Stimulated activated effector memory CD8-positive, alpha-beta T cell treated with anti-CD3 and anti-CD28 coated beads, Interleukin-12 subunit alpha, Interleukin-12 subunit beta, amount 100 ng/mL, for 72 hours (primary cell): ENCODE measurements at regions not wholly inside any gene's neighbourhood (a gene's known extent, or its start where the extent isn't known, plus 50 kb on each side); places are given as distances from the start of the nearest gene placed in this dataset.

Experiments
- ATAC-seq: fragments of 150-1000 bp; cut with Tn5 transposase; 2 replicates; pipeline ENCODE4 v1.10.0; 2021
- DNase-seq, 2 donors: peaks; one replicate each; pipeline ENCODE4 v3.0.0; 2021 to 2022; ENCODE audit warnings: low spot score in 2 of 2
- H3K27ac Mint-ChIP-seq: one replicate; pipeline ENCODE4 v1.8.0; 2022; ENCODE audit warnings: mild to moderate bottlenecking, mixed read lengths
- H3K36me3 Mint-ChIP-seq: one replicate; pipeline ENCODE4 v1.8.0; 2022; ENCODE audit warnings: mild to moderate bottlenecking, mixed read lengths
- H3K4me1 Mint-ChIP-seq: one replicate; pipeline ENCODE4 v1.8.0; 2022; ENCODE audit warnings: mixed read lengths
- H3K4me3 Mint-ChIP-seq: one replicate; pipeline ENCODE4 v1.8.0; 2022; ENCODE audit warnings: mild to moderate bottlenecking, mixed read lengths
- H3K9me3 Mint-ChIP-seq: one replicate; pipeline ENCODE4 v1.8.0; 2022; ENCODE audit warnings: mixed read lengths

- no peak overlapping the region for H3K4me3 Mint-ChIP-seq
- DNase-seq (no peak), ATAC-seq (no peak)
- no peaks in the 10 kb centered on the region for H3K9me3 Mint-ChIP-seq
- no peaks in the 10 kb centered on the region for H3K36me3 Mint-ChIP-seq
- no peak overlapping the region for H3K27ac Mint-ChIP-seq
- H3K4me1 Mint-ChIP-seq: no peaks in the 10 kb centered on the region
These were observed 427.0 kb upstream of the CPEB2 start for GRCh38 chr4:14575289-14575688.

GRCh38 chr4:14575919-14576318 is 426.4 kb upstream of the CPEB2 start:
- H3K27ac Mint-ChIP-seq: no peak overlapping the region
- no peaks in the 10 kb centered on the region for H3K36me3 Mint-ChIP-seq
- H3K4me1 Mint-ChIP-seq: no peaks in the 10 kb centered on the region
- peaks cover under 1% of the 10 kb centered on the region for H3K9me3 Mint-ChIP-seq
- DNase-seq: no peak
- no peak for ATAC-seq
- H3K4me3 Mint-ChIP-seq: no peak overlapping the region

- Mint-ChIP-seq H3K27ac (no peak overlapping the region), H3K9me3 (peaks cover 3% of the 10 kb centered on the region), H3K4me3 (no peak overlapping the region), H3K4me1 (no peaks in the 10 kb centered on the region), H3K36me3 (no peaks in the 10 kb centered on the region)
- no peak for ATAC-seq
- DNase-seq: no peak
These were observed 422.2 kb upstream of the CPEB2 start for GRCh38 chr4:14580061-14580460.

GRCh38 chr4:14581741-14582140 is 420.5 kb upstream of the CPEB2 start:
- no peaks in the 10 kb centered on the region for H3K4me1 Mint-ChIP-seq

GRCh38 chr4:14582677-14583076 is 419.6 kb upstream of the CPEB2 start:
- no peak for DNase-seq
- Mint-ChIP-seq H3K4me1 (no peaks in the 10 kb centered on the region), H3K9me3 (peaks cover 6% of the 10 kb centered on the region), H3K27ac (no peak overlapping the region), H3K4me3 (no peak overlapping the region), H3K36me3 (no peaks in the 10 kb centered on the region)
- ATAC-seq: no peak

More at GRCh38 chr4:14581741-14582140, 420.5 kb upstream of the CPEB2 start:
- Mint-ChIP-seq H3K36me3 (no peaks in the 10 kb centered on the region), H3K4me3 (no peak overlapping the region), H3K27ac (no peak overlapping the region), H3K9me3 (peaks cover 6% of the 10 kb centered on the region)
- ATAC-seq (no peak), DNase-seq (no peak)

- H3K36me3 Mint-ChIP-seq: no peaks in the 10 kb centered on the region
- no peak for DNase-seq
- H3K27ac Mint-ChIP-seq: no peak overlapping the region
- ATAC-seq: no peak
- H3K4me3 Mint-ChIP-seq: no peak overlapping the region
- H3K9me3 Mint-ChIP-seq: peaks cover 6% of the 10 kb centered on the region
- no peaks in the 10 kb centered on the region for H3K4me1 Mint-ChIP-seq
These were observed 418.9 kb upstream of the CPEB2 start for GRCh38 chr4:14583331-14583730.

- no peaks in the 10 kb centered on the region for H3K4me1 Mint-ChIP-seq
- ATAC-seq (no peak), DNase-seq (no peak)
- H3K9me3 Mint-ChIP-seq: peaks cover 6% of the 10 kb centered on the region
- H3K36me3 Mint-ChIP-seq: no peaks in the 10 kb centered on the region
- H3K27ac Mint-ChIP-seq: no peak overlapping the region
- no peak overlapping the region for H3K4me3 Mint-ChIP-seq
These were observed 418.5 kb upstream of the CPEB2 start for GRCh38 chr4:14583752-14584151.

GRCh38 chr4:14592950-14593349 is 409.3 kb upstream of the CPEB2 start:
- no peak for ATAC-seq
- no peak overlapping the region for H3K4me3 Mint-ChIP-seq
- H3K36me3 Mint-ChIP-seq: no peaks in the 10 kb centered on the region
- H3K4me1 Mint-ChIP-seq: no peaks in the 10 kb centered on the region
- DNase-seq: no peak
- H3K27ac Mint-ChIP-seq: no peak overlapping the region
- peaks cover 3% of the 10 kb centered on the region for H3K9me3 Mint-ChIP-seq

GRCh38 chr4:14596028-14596427 is 406.3 kb upstream of the CPEB2 start:
- H3K27ac Mint-ChIP-seq: no peak overlapping the region
- H3K4me1 Mint-ChIP-seq: no peaks in the 10 kb centered on the region
- no peak for DNase-seq
- no peak for ATAC-seq
- no peaks in the 10 kb centered on the region for H3K36me3 Mint-ChIP-seq
- peaks cover 9% of the 10 kb centered on the region for H3K9me3 Mint-ChIP-seq
- H3K4me3 Mint-ChIP-seq: no peak overlapping the region

- Mint-ChIP-seq H3K4me1 (no peaks in the 10 kb centered on the region), H3K9me3 (peaks cover 9% of the 10 kb centered on the region), H3K36me3 (no peaks in the 10 kb centered on the region), H3K4me3 (no peak overlapping the region), H3K27ac (no peak overlapping the region)
- DNase-seq (no peak), ATAC-seq (no peak)
These were observed 405.8 kb upstream of the CPEB2 start for GRCh38 chr4:14596437-14596836.

- no peak for ATAC-seq
- DNase-seq: no peak
- Mint-ChIP-seq H3K36me3 (no peaks in the 10 kb centered on the region), H3K4me1 (no peaks in the 10 kb centered on the region), H3K4me3 (no peak overlapping the region), H3K9me3 (peaks cover 9% of the 10 kb centered on the region), H3K27ac (no peak overlapping the region)
These were observed 405.4 kb upstream of the CPEB2 start for GRCh38 chr4:14596904-14597303.

GRCh38 chr4:14602206-14602605 is 400.1 kb upstream of the CPEB2 start:
- ATAC-seq (no peak), DNase-seq (no peak)
- H3K9me3 Mint-ChIP-seq: peaks cover 6% of the 10 kb centered on the region
- H3K27ac Mint-ChIP-seq: no peak overlapping the region
- no peaks in the 10 kb centered on the region for H3K36me3 Mint-ChIP-seq
- H3K4me1 Mint-ChIP-seq: no peaks in the 10 kb centered on the region
- no peak overlapping the region for H3K4me3 Mint-ChIP-seq

- DNase-seq (no peak), ATAC-seq (no peak)
- no peaks in the 10 kb centered on the region for H3K4me1 Mint-ChIP-seq
- no peaks in the 10 kb centered on the region for H3K9me3 Mint-ChIP-seq
- no peak overlapping the region for H3K4me3 Mint-ChIP-seq
- no peaks in the 10 kb centered on the region for H3K36me3 Mint-ChIP-seq
- no peak overlapping the region for H3K27ac Mint-ChIP-seq
These were observed 395.3 kb upstream of the CPEB2 start for GRCh38 chr4:14607001-14607400.

- Mint-ChIP-seq H3K4me3 (no peak overlapping the region), H3K9me3 (no peaks in the 10 kb centered on the region), H3K4me1 (no peaks in the 10 kb centered on the region), H3K27ac (no peak overlapping the region), H3K36me3 (no peaks in the 10 kb centered on the region)
- ATAC-seq (no peak), DNase-seq (no peak)
These were observed 394.7 kb upstream of the CPEB2 start for GRCh38 chr4:14607578-14607977.

GRCh38 chr4:14608630-14609029 is 393.7 kb upstream of the CPEB2 start:
- H3K27ac Mint-ChIP-seq: no peak overlapping the region
- H3K4me3 Mint-ChIP-seq: no peak overlapping the region
- no peaks in the 10 kb centered on the region for H3K36me3 Mint-ChIP-seq
- H3K9me3 Mint-ChIP-seq: no peaks in the 10 kb centered on the region
- ATAC-seq (no peak), DNase-seq (no peak)
- no peaks in the 10 kb centered on the region for H3K4me1 Mint-ChIP-seq

GRCh38 chr4:14614840-14615239 is 387.4 kb upstream of the CPEB2 start:
- ATAC-seq (no peak), DNase-seq (no peak)
- Mint-ChIP-seq H3K27ac (no peak overlapping the region), H3K4me3 (no peak overlapping the region), H3K9me3 (peaks cover 3% of the 10 kb centered on the region), H3K36me3 (no peaks in the 10 kb centered on the region), H3K4me1 (no peaks in the 10 kb centered on the region)

- Mint-ChIP-seq H3K36me3 (no peaks in the 10 kb centered on the region), H3K4me1 (no peaks in the 10 kb centered on the region), H3K4me3 (no peak overlapping the region), H3K27ac (no peak overlapping the region), H3K9me3 (peaks cover 3% of the 10 kb centered on the region)
- no peak for ATAC-seq
- no peak for DNase-seq
These were observed 386.6 kb upstream of the CPEB2 start for GRCh38 chr4:14615671-14616070.
